Vagina (tissue), 2 donors: ENCODE measurements at regions not wholly inside any gene's neighbourhood (a gene's known extent, or its start where the extent isn't known, plus 50 kb on each side); places are given as distances from the start of the nearest gene placed in this dataset.

Source experiments
- POLR2A ChIP-seq, 2 donors: fragments of 450-650 bp; IDR thresholded peaks; one replicate each; pipeline ENCODE4 v1.6.1; 2017; ENCODE audit warnings: antibody characterized with exemption in 2 of 2, mild to moderate bottlenecking in 2 of 2, moderate library complexity in 2 of 2
- TF ChIP-seq, protein P1 (sequence below), 3 experiments: fragments of 450-650 bp in 2 of 3; fragments of 200-600 bp in 1 of 3; sonication (generic) in 1 of 3; IDR thresholded peaks; one replicate each; pipeline ENCODE4 v1.5.1; 2017 to 2019; ENCODE audit warnings: antibody characterized with exemption in 3 of 3, mild to moderate bottlenecking in 2 of 3, moderate library complexity in 2 of 3

DNA sequence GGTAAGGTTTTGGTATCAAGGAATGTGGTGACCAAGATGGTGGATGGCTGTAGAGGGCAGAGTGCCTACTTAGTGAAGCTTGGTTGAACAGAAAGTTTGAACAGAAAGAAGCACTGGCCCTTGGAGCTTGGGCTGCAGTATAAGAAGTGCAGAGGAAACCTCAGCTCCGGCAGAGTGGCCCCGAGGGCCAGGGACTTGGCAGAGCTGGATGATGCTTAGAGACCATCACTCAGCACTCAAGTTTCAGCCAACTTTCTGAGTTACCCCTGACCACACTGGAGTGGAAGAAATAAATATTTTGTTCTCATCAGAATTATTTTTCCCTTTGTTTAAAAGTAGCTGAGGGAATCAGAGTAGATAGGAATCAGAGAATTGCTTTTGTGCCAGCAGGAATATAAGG is 336.7 kb downstream of the C7orf25 start:
- TF ChIP-seq, protein P1, sequence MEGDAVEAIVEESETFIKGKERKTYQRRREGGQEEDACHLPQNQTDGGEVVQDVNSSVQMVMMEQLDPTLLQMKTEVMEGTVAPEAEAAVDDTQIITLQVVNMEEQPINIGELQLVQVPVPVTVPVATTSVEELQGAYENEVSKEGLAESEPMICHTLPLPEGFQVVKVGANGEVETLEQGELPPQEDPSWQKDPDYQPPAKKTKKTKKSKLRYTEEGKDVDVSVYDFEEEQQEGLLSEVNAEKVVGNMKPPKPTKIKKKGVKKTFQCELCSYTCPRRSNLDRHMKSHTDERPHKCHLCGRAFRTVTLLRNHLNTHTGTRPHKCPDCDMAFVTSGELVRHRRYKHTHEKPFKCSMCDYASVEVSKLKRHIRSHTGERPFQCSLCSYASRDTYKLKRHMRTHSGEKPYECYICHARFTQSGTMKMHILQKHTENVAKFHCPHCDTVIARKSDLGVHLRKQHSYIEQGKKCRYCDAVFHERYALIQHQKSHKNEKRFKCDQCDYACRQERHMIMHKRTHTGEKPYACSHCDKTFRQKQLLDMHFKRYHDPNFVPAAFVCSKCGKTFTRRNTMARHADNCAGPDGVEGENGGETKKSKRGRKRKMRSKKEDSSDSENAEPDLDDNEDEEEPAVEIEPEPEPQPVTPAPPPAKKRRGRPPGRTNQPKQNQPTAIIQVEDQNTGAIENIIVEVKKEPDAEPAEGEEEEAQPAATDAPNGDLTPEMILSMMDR (IDR thresholded peaks at IDR 0.05), result no peak
- no peak for TF ChIP-seq POLR2A (IDR thresholded peaks at IDR 0.05)
